Progenitor cell of endocrine pancreas (in vitro differentiated cells): ENCODE measurements at regions not wholly inside any gene's neighbourhood (a gene's known extent, or its start where the extent isn't known, plus 50 kb on each side); places are given as distances from the start of the nearest gene placed in this dataset.
"Not testable (repeated sequence)": the region's sequence is repeated elsewhere in the genome, so short reads cannot be mapped to it uniquely, and the experiment has no call there.

Experiments used
- DNase-seq: peaks from one replicate; pipeline ENCODE4 v3.0.0; 2021; ENCODE audit warnings: low spot score; ENCODE audit not compliant: unreplicated experiment
- H3K27ac Mint-ChIP-seq: 2 replicates; pipeline ENCODE4 v1.8.0; 2021; ENCODE audit warnings: mild to moderate bottlenecking, moderate library complexity, mixed read lengths
- H3K27me3 Mint-ChIP-seq: 2 replicates; pipeline ENCODE4 v1.8.0; 2021; ENCODE audit warnings: mixed read lengths
- H3K36me3 Mint-ChIP-seq: 2 replicates; pipeline ENCODE4 v1.8.0; 2022; ENCODE audit warnings: mixed read lengths; ENCODE audit not compliant: insufficient read depth
- H3K4me1 Mint-ChIP-seq: 2 replicates; pipeline ENCODE4 v1.8.0; 2021; ENCODE audit warnings: low read depth, mixed read lengths
- H3K4me3 Mint-ChIP-seq: 2 replicates; pipeline ENCODE4 v1.8.0; 2021; ENCODE audit warnings: low read depth, mild to moderate bottlenecking, moderate library complexity, mixed read lengths
- H3K9me3 Mint-ChIP-seq: 2 replicates; pipeline ENCODE4 v1.8.0; 2021; ENCODE audit warnings: low read depth, mixed read lengths
- CTCF ChIP-seq: fragments of 200-600 bp; sonication (generic); IDR thresholded peaks from one replicate; pipeline ENCODE4 v1.5.0; 2021; ENCODE audit warnings: antibody characterized with exemption, mild to moderate bottlenecking; ENCODE audit not compliant: unreplicated experiment

- Mint-ChIP-seq H3K9me3 (peaks cover 13% of the 10 kb centered on the region), H3K4me1 (no peaks in the 10 kb centered on the region), H3K36me3 (peaks cover 2% of the 10 kb centered on the region), H3K4me3 (no peak overlapping the region), H3K27ac (no peak overlapping the region), H3K27me3 (peaks cover 2% of the 10 kb centered on the region)
- no peak for TF ChIP-seq CTCF
- no peak for DNase-seq
Measured at GRCh38 chr9:110008663-110009062, 199.3 kb downstream of the C9orf152 start.

- no peaks in the 10 kb centered on the region for H3K4me1 Mint-ChIP-seq
- no peak for TF ChIP-seq CTCF
- no peak overlapping the region for H3K27ac Mint-ChIP-seq
- H3K4me3 Mint-ChIP-seq, result no peak overlapping the region
- DNase-seq, result no peak
- peaks cover 2% of the 10 kb centered on the region for H3K27me3 Mint-ChIP-seq
- no peaks in the 10 kb centered on the region for H3K36me3 Mint-ChIP-seq
- H3K9me3 Mint-ChIP-seq, result no peaks in the 10 kb centered on the region
Measured at GRCh38 chr9:110011628-110012320, 196.2 kb downstream of the C9orf152 start.

GRCh38 chr9:110013064-110013463, 194.9 kb downstream of the C9orf152 start:
- no peak for DNase-seq
- no peaks in the 10 kb centered on the region for H3K36me3 Mint-ChIP-seq
- H3K27me3 Mint-ChIP-seq, result peaks cover 2% of the 10 kb centered on the region
- TF ChIP-seq CTCF, result no peak
- no peaks in the 10 kb centered on the region for H3K9me3 Mint-ChIP-seq
- no peaks in the 10 kb centered on the region for H3K4me1 Mint-ChIP-seq
- no peak overlapping the region for H3K27ac Mint-ChIP-seq
- H3K4me3 Mint-ChIP-seq, result no peak overlapping the region

GRCh38 chr9:110015759-110016158, 192.2 kb downstream of the C9orf152 start:
- H3K4me3 Mint-ChIP-seq, result no peak overlapping the region
- H3K4me1 Mint-ChIP-seq, result no peaks in the 10 kb centered on the region
- no peak for TF ChIP-seq CTCF
- H3K27ac Mint-ChIP-seq, result no peak overlapping the region
- peaks cover 2% of the 10 kb centered on the region for H3K27me3 Mint-ChIP-seq
- no peaks in the 10 kb centered on the region for H3K36me3 Mint-ChIP-seq
- no peaks in the 10 kb centered on the region for H3K9me3 Mint-ChIP-seq
- DNase-seq, result no peak

- Mint-ChIP-seq H3K27ac (no peak overlapping the region), H3K4me1 (no peaks in the 10 kb centered on the region), H3K27me3 (peaks cover 2% of the 10 kb centered on the region), H3K36me3 (no peaks in the 10 kb centered on the region), H3K9me3 (no peaks in the 10 kb centered on the region), H3K4me3 (no peak overlapping the region)
- TF ChIP-seq CTCF, result no peak
- DNase-seq, result no peak
Measured at GRCh38 chr9:110016340-110016739, 191.6 kb downstream of the C9orf152 start.

- H3K4me3 Mint-ChIP-seq, H3K4me1 Mint-ChIP-seq, H3K27me3 Mint-ChIP-seq, H3K9me3 Mint-ChIP-seq, DNase-seq, H3K27ac Mint-ChIP-seq, H3K36me3 Mint-ChIP-seq: not testable (repeated sequence)
Measured at GRCh38 chr9:110020216-110020615, 187.7 kb downstream of the C9orf152 start.
